ENCODE measurements at regions not wholly inside any gene's neighbourhood (a gene's known extent, or its start where the extent isn't known, plus 50 kb on each side); places are given as distances from the start of the nearest gene placed in this dataset.

GRCh38 chr5:92652756-92653155 lies 928.3 kb downstream of the NR2F1-AS1 start:
- H3K27ac ChIP-seq, result no peak overlapping the region
- TF ChIP-seq ZFX (IDR thresholded peaks at IDR 0.05; ENCODE audit: borderline replicate concordance) (no peak), CTCF (IDR thresholded peaks at IDR 0.05) (no peak)

GRCh38 chr5:92644266-92644886 lies 936.6 kb downstream of the NR2F1-AS1 start:
- TF ChIP-seq ZFX (IDR thresholded peaks at IDR 0.05; ENCODE audit: borderline replicate concordance) (no peak), CTCF (IDR thresholded peaks at IDR 0.05) (0 out of 2 replicates have a peak, but pooled peaks have one; percentile 4)
- H3K27ac ChIP-seq, result no peak overlapping the region

DNA sequence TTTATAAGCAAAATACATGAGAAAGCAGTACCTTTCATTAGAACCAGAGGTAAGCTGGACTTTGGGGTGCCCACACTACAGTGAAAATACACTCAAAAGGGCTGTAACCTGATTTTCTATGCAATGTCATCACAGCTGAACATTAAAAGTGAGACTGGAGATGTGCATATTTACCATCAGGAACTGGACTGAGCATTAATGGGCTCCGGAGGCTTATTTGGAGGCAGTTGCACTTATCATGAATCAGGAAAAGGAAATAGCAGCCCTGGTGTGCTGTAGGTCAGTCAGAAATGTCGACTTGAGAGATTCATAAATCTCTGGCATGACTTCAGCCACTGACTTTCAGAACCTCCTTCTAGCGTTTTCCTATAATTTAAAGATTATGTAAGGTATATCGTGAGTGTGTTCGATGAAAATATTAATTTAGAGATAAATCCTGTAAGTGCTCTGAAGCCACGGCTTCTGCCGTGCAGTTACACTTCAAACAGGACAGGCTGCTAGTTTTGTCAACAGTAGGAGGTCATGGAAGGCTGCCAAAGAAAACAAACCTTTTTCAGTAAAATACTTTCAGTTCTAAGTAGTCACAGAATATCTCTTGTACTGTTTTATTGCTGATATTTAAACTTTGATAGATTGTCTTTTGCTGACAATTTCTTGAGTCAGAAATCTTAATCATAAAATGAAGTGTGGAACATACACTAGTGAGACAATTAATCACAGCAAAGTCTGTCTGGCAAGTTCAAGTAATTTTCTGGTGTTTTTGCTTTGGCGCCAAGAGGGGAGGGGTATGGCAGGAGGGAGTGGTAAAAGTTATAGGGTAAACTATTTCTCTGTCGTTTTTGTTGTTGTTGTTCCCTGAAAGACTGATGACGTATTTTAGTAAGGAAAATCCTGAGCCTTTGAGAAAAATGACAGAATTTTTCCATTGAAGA lies 939.7 kb downstream of the NR2F1-AS1 start:
- TF ChIP-seq CTCF (IDR thresholded peaks at IDR 0.05) (no peak), ZFX (IDR thresholded peaks at IDR 0.05; ENCODE audit: borderline replicate concordance) (no peak)
- peak overlapping the region; percentile 83 for H3K27ac ChIP-seq

GRCh38 chr5:92640340-92640739 lies 940.7 kb downstream of the NR2F1-AS1 start:
- TF ChIP-seq ZFX (IDR thresholded peaks at IDR 0.05; ENCODE audit: borderline replicate concordance) (no peak), CTCF (IDR thresholded peaks at IDR 0.05) (no peak)
- peak overlapping the region; percentile 83 for H3K27ac ChIP-seq

DNA sequence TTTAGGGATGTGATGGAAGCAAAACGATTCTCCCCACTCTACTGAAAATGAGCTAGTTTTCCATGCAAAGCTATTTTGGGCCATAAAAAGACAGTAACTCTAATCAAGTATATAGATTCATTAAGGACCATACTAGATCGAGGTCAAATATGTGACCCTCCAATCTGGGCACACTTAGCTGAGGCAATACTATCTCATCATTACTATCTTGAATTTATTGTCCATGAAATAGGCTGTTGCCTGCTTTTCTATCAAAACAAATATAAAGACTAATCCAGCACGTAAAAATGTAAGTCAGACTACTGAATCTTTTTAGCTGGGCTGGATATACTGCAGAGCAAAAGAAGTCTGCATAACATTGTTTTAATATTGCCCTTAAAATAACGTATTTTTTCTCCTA lies 943.1 kb downstream of the NR2F1-AS1 start:
- no peak overlapping the region for H3K27ac ChIP-seq
- no peak for TF ChIP-seq ZFX (IDR thresholded peaks at IDR 0.05; ENCODE audit: borderline replicate concordance)
- no peak for TF ChIP-seq CTCF (IDR thresholded peaks at IDR 0.05)

DNA sequence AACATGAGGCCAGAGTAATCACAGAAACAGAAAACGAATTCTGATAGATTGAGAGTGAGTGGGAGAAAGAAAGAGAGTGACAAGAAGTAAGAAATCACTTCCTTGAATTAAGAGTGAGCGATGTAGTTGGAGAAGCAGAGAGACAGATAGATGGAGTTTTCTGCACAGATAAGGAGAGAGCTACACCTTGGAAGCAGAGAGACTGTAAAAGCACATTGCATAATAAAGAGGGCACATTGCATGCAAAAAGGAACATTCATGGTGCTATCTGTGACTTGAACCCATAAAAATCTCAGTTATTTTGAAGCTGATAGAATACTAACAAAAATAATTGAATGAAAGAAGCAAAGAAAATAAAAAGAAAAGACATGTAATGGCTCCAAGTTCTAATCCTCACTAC lies 943.8 kb downstream of the NR2F1-AS1 start:
- TF ChIP-seq CTCF (IDR thresholded peaks at IDR 0.05), result no peak
- no peak for TF ChIP-seq ZFX (IDR thresholded peaks at IDR 0.05; ENCODE audit: borderline replicate concordance)
- H3K27ac ChIP-seq, result no peak overlapping the region

DNA sequence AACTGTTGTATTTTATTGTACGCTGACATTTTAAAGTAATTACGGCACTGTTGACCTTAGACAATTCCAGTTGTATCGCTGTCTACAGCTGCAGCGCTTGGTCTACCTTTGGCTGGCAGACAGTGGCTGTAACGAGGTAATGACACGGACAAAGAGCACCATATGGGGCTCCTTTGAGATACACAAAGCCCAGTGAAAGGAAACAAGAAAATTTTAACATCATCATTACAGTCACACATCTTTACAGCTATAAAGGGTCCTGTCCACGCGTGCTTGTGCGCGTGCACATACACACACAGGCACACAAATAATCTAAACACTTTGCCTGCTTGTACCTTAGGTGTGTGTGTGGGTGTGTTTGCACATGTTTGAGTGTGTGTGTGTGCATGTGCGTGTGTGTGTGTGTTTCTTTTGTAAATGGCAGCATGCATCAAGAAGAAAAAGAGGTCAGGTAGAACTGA lies 946.0 kb downstream of the NR2F1-AS1 start:
- no peak overlapping the region for H3K27ac ChIP-seq
- TF ChIP-seq ZFX (IDR thresholded peaks at IDR 0.05; ENCODE audit: borderline replicate concordance) (no peak), CTCF (IDR thresholded peaks at IDR 0.05) (no peak)
